GM10266 (cell line): ENCODE measurements at regions not wholly inside any gene's neighbourhood (a gene's known extent, or its start where the extent isn't known, plus 50 kb on each side); places are given as distances from the start of the nearest gene placed in this dataset.
A peak's percentile ranks its signal among the peaks of the same experiment; 100 is the strongest.

Experiments
- DNase-seq: peaks from one replicate; pipeline ENCODE4 v3.0.0; 2012; ENCODE audit errors: extremely low spot score
- CTCF ChIP-seq: IDR thresholded peaks from 2 replicates; pipeline ENCODE4 v1.5.1; 2012; ENCODE audit warnings: mild to moderate bottlenecking, low read depth; ENCODE audit not compliant: control insufficient read depth, insufficient read depth; ENCODE audit errors: missing control alignments

GRCh38 chr10:121669028-121669374, 70.8 kb upstream of the FGFR2 start:
- TF ChIP-seq CTCF: no peak
- DNase-seq: no peak

- no peak for DNase-seq
- no peak for TF ChIP-seq CTCF
These were observed 70.2 kb upstream of the FGFR2 start for GRCh38 chr10:121668314-121669027.

- TF ChIP-seq CTCF: no peak
- no peak for DNase-seq
These were observed 69.7 kb upstream of the FGFR2 start for GRCh38 chr10:121667948-121668313.

GRCh38 chr10:121665809-121666208, 67.6 kb upstream of the FGFR2 start:
- no peak for DNase-seq
- no peak for TF ChIP-seq CTCF

GRCh38 chr10:121664671-121665070, 66.4 kb upstream of the FGFR2 start:
- no peak for TF ChIP-seq CTCF
- no peak for DNase-seq

- peak; percentile 30 for TF ChIP-seq CTCF
- peak; percentile 16 for DNase-seq
These were observed 65.0 kb upstream of the FGFR2 start for GRCh38 chr10:121662945-121663917.

GRCh38 chr10:121662531-121662930, 64.3 kb upstream of the FGFR2 start:
- TF ChIP-seq CTCF: no peak
- DNase-seq: no peak
